ENCODE measurements at regions not wholly inside any gene's neighbourhood (a gene's known extent, or its start where the extent isn't known, plus 50 kb on each side); places are given as distances from the start of the nearest gene placed in this dataset.

DNA sequence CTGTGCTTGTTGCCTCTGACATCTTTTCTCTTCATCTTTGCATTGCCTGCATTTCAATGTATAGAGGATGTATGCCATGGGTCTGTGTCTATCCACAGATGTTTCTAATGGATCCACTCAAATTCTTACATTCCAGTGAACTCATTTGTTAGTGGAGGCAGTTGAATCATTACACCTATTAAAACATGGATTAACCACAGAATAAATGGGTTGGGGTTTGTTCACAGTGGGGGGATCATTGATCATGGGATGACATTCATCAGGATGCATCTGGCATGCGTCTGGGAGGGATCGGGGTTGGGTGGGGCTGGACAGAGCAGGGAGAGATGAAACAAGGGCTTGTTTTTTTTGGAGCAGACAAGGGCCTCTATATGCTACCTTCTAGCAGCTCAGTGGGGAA, 182.5 kb downstream of the RHOU start:
- in situ Hi-C loops (cut with MboI; ENCODE audit: low sequenced_read_pairs in 4 of 4) (no loop called here), intact Hi-C loops (cut with DNase I; ENCODE audit: low total_unique reads) (no loop called here)
- Histone ChIP-seq H3K4me3 (no peak overlapping the region), H3K4me1 (no peaks in the 10 kb centered on the region), H3K27me3 (no peaks in the 10 kb centered on the region), H3K36me3 (no peaks in the 10 kb centered on the region), H3K27ac (no peak overlapping the region), H3K9me3 (no peaks in the 10 kb centered on the region)
- ATAC-seq, result no peak
- TF ChIP-seq CTCF (IDR thresholded peaks at IDR 0.05 in 4 of 5, conservative IDR thresholded peaks at IDR 0.05 in 1 of 5) (no peak), POLR2A (IDR thresholded peaks at IDR 0.05) (no peak)
- DNase-seq, result no peak

DNA sequence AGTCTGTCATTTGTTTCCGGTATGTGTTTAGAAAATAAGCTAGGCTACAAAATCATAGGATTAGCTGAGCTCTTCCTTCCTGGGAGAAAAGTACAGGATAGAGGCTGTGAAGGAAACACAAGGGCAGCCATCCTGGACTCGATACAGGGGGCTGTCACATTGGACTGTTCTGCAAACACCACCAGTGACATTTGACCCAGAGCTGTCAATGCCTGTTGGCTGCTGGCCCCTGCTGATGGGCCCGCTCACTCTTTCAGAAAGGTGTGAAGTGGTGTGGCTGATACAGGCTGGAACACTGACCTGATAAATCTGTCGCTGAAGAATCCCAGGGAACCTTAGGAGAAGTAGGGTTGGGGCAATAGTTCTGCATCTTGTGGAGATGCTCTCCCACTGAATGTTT, 183.1 kb downstream of the RHOU start:
- no peak overlapping the region for H3K4me3 ChIP-seq
- no peaks in the 10 kb centered on the region for H3K9me3 ChIP-seq
- intact Hi-C loops (cut with DNase I; ENCODE audit: low total_unique reads), result no loop called here
- no peak overlapping the region for H3K27ac ChIP-seq
- no peaks in the 10 kb centered on the region for H3K4me1 ChIP-seq
- TF ChIP-seq POLR2A (IDR thresholded peaks at IDR 0.05) (no peak), CTCF (IDR thresholded peaks at IDR 0.05 in 4 of 5, conservative IDR thresholded peaks at IDR 0.05 in 1 of 5) (no peak)
- ATAC-seq (no peak), DNase-seq (no peak)
- no peaks in the 10 kb centered on the region for H3K36me3 ChIP-seq
- in situ Hi-C loops (cut with MboI; ENCODE audit: low sequenced_read_pairs in 4 of 4), result no loop called here
- H3K27me3 ChIP-seq, result no peaks in the 10 kb centered on the region

DNA sequence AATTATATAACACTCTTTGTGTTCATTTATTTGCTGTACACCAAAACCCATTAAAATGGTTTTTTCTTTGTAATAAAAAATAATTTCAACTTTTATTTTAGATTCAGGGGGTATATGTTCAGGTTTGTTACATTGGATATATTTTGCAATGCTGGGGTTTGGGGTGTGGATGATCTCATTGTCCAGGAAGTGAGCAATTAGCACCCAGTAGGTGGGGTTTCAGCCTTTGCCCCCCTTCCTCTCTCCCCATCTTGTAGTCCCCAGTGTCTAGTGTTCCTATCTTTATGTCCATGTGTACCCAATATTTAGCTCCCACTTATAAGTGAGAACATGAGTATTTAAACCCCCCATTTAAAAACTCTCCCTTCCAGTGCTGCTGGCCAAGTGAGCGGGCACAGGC, 184.6 kb downstream of the RHOU start:
- Histone ChIP-seq H3K9me3 (no peaks in the 10 kb centered on the region), H3K4me1 (no peaks in the 10 kb centered on the region), H3K27me3 (no peaks in the 10 kb centered on the region), H3K4me3 (no peak overlapping the region), H3K36me3 (no peaks in the 10 kb centered on the region), H3K27ac (no peak overlapping the region)
- intact Hi-C loops (cut with DNase I; ENCODE audit: low total_unique reads), result no loop called here
- in situ Hi-C loops (cut with MboI; ENCODE audit: low sequenced_read_pairs in 4 of 4), result no loop called here
- ATAC-seq (no peak), DNase-seq (no peak)
- TF ChIP-seq CTCF (IDR thresholded peaks at IDR 0.05 in 4 of 5, conservative IDR thresholded peaks at IDR 0.05 in 1 of 5) (no peak), POLR2A (IDR thresholded peaks at IDR 0.05) (no peak)

DNA sequence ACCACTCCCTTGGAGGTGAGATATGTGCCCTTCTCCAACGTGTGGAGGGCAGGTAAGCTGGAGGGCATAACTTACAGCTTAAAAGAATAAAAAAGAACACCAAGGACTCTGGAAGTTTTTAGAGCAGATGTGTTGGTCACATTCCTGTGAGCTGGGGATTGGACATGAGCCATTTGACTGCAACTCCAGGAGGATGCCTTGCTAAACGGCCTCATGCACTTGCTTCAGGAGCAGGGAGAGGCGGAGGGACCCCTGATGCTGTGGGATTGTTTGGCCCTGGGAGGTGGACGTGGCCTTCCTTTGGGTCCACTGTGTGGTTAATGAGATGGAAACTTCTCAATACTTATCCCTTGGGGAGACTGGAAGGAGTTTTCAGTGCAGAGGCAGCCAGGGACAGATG, 185.6 kb downstream of the RHOU start:
- H3K9me3 ChIP-seq, result no peaks in the 10 kb centered on the region
- in situ Hi-C loops (cut with MboI; ENCODE audit: low sequenced_read_pairs in 4 of 4), result no loop called here
- no peak for ATAC-seq
- H3K4me3 ChIP-seq, result no peak overlapping the region
- DNase-seq, result no peak
- no peak overlapping the region for H3K27ac ChIP-seq
- intact Hi-C loops (cut with DNase I; ENCODE audit: low total_unique reads), result no loop called here
- H3K36me3 ChIP-seq, result no peaks in the 10 kb centered on the region
- no peaks in the 10 kb centered on the region for H3K4me1 ChIP-seq
- no peaks in the 10 kb centered on the region for H3K27me3 ChIP-seq
- TF ChIP-seq CTCF (IDR thresholded peaks at IDR 0.05 in 4 of 5, conservative IDR thresholded peaks at IDR 0.05 in 1 of 5) (no peak), POLR2A (IDR thresholded peaks at IDR 0.05) (no peak)

GRCh38 chr1:228921481-228921880, 186.2 kb downstream of the RHOU start:
- H3K36me3 ChIP-seq, result no peaks in the 10 kb centered on the region
- H3K4me1 ChIP-seq, result no peaks in the 10 kb centered on the region
- no peak overlapping the region for H3K4me3 ChIP-seq
- in situ Hi-C loops (cut with MboI; ENCODE audit: low sequenced_read_pairs in 4 of 4), result no loop called here
- intact Hi-C loops (cut with DNase I; ENCODE audit: low total_unique reads), result no loop called here
- TF ChIP-seq CTCF (IDR thresholded peaks at IDR 0.05 in 4 of 5, conservative IDR thresholded peaks at IDR 0.05 in 1 of 5) (no peak), POLR2A (IDR thresholded peaks at IDR 0.05) (no peak)
- ATAC-seq (no peak), DNase-seq (no peak)
- H3K27me3 ChIP-seq, result no peaks in the 10 kb centered on the region
- H3K9me3 ChIP-seq, result no peaks in the 10 kb centered on the region
- no peak overlapping the region for H3K27ac ChIP-seq

Data from gastrocnemius medialis (tissue), 4 donors.